HEK293T (cell line): ENCODE measurements at regions not wholly inside any gene's neighbourhood (a gene's known extent, or its start where the extent isn't known, plus 50 kb on each side); places are given as distances from the start of the nearest gene placed in this dataset.

Source experiments
- CTCF ChIA-PET: fragments of 350-600 bp; formaldehyde crosslinking; extraction: SDS; loops from one replicate; lab custom pipeline; 2021; ENCODE audit warnings: antibody characterized with exemption, inconsistent platforms; lab: Yijun Ruan, JAX
- POLR2A ChIA-PET: fragments of 350-600 bp; formaldehyde crosslinking; extraction: SDS; loops from one replicate; lab custom pipeline; 2020; ENCODE audit warnings: antibody characterized with exemption, inconsistent platforms; lab: Yijun Ruan, JAX
- DNase-seq: peaks from one replicate; pipeline ENCODE4 v3.0.0; 2012; ENCODE audit warnings: mixed read lengths; ENCODE audit errors: extremely low spot score
- ARNT ChIP-seq: fragments of 450-650 bp; IDR thresholded peaks from 2 replicates; pipeline ENCODE4 v1.6.1; 2017; ENCODE audit warnings: mild to moderate bottlenecking
- BHLHE40 ChIP-seq: fragments of 450-650 bp; IDR thresholded peaks from 2 replicates; pipeline ENCODE4 v1.6.1; 2016; ENCODE audit warnings: mild to moderate bottlenecking, moderate library complexity, borderline replicate concordance
- CTBP1 ChIP-seq: fragments of 450-650 bp; IDR thresholded peaks from 2 replicates; pipeline ENCODE4 v1.6.1; 2016; ENCODE audit warnings: borderline replicate concordance
- ELF4 ChIP-seq: fragments of 450-650 bp; IDR thresholded peaks from 2 replicates; pipeline ENCODE4 v1.6.1; 2017; ENCODE audit warnings: antibody characterized with exemption
- FOXA1 ChIP-seq: fragments of 450-650 bp; IDR thresholded peaks from 2 replicates; pipeline ENCODE4 v1.6.1; 2016; ENCODE audit warnings: mild to moderate bottlenecking
- FOXK2 ChIP-seq: fragments of 450-650 bp; IDR thresholded peaks from 2 replicates; pipeline ENCODE4 v1.6.1; 2016; ENCODE audit warnings: mild to moderate bottlenecking
- FOXM1 ChIP-seq: fragments of 450-650 bp; IDR thresholded peaks from 2 replicates; pipeline ENCODE4 v1.6.1; 2017; ENCODE audit warnings: mild to moderate bottlenecking, borderline replicate concordance
- HDGF ChIP-seq: fragments of 450-650 bp; IDR thresholded peaks from 2 replicates; pipeline ENCODE4 v1.6.1; 2017; ENCODE audit warnings: antibody characterized with exemption, borderline replicate concordance
- L3MBTL2 ChIP-seq: fragments of 450-650 bp; conservative IDR thresholded peaks from 2 replicates; pipeline ENCODE4 v1.6.1; 2016; ENCODE audit warnings: mild to moderate bottlenecking
- LEF1 ChIP-seq: fragments of 450-650 bp; IDR thresholded peaks from 2 replicates; pipeline ENCODE4 v1.6.1; 2017; ENCODE audit warnings: mild to moderate bottlenecking, borderline replicate concordance
- NFRKB ChIP-seq: fragments of 450-650 bp; IDR thresholded peaks from 2 replicates; pipeline ENCODE4 v1.6.1; 2016; ENCODE audit warnings: mild to moderate bottlenecking, moderate library complexity
- PKNOX1 ChIP-seq: fragments of 450-650 bp; IDR thresholded peaks from 2 replicates; pipeline ENCODE4 v1.6.1; 2016
- SP1 ChIP-seq: fragments of 450-650 bp; IDR thresholded peaks from 2 replicates; pipeline ENCODE4 v1.6.1; 2017
- SUZ12 ChIP-seq: fragments of 450-650 bp; IDR thresholded peaks from 2 replicates; pipeline ENCODE4 v1.6.1; 2016; ENCODE audit warnings: mild to moderate bottlenecking
- TARDBP ChIP-seq: fragments of 450-650 bp; IDR thresholded peaks from 2 replicates; pipeline ENCODE4 v1.6.1; 2016
- ZNF384 ChIP-seq: fragments of 450-650 bp; IDR thresholded peaks from 2 replicates; pipeline ENCODE4 v1.6.1; 2016

- TF ChIP-seq ELF4 (no peak), BHLHE40 (no peak), CTBP1 (no peak), L3MBTL2 (no peak), SUZ12 (no peak)
- DNase-seq, result no peak
- ChIA-PET CTCF (interaction anchor here (0.6 kb wide), 1 partner anchor 60 kb away, joined by 3 read pairs; no protein-coding TSS in a partner anchor), POLR2A (no interaction called here)
Measured at GRCh38 chr16:17647879-17648872, 177.4 kb upstream of the XYLT1 start.

GRCh38 chr16:17643935-17644334 is 173.2 kb upstream of the XYLT1 start:
- ChIA-PET POLR2A (no interaction called here), CTCF (no interaction called here)
- TF ChIP-seq ARNT, result no peak
- TF ChIP-seq SP1, result no peak
- TF ChIP-seq FOXM1, result no peak
- no peak for TF ChIP-seq L3MBTL2
- TF ChIP-seq SUZ12, result no peak
- no peak for TF ChIP-seq PKNOX1
- no peak for TF ChIP-seq HDGF
- TF ChIP-seq FOXA1, result no peak
- no peak for TF ChIP-seq ZNF384
- TF ChIP-seq NFRKB, result no peak
- no peak for TF ChIP-seq FOXK2
- no peak for TF ChIP-seq LEF1
- no peak for DNase-seq

- CTCF ChIA-PET, result no interaction called here
- no peak for DNase-seq
- TF ChIP-seq ZNF384 (no peak), FOXA1 (no peak), BHLHE40 (no peak), FOXK2 (no peak), LEF1 (no peak), PKNOX1 (no peak), HDGF (no peak), SUZ12 (no peak), CTBP1 (no peak), NFRKB (no peak), L3MBTL2 (no peak), TARDBP (no peak), SP1 (no peak)
- POLR2A ChIA-PET, result no interaction called here
Measured at GRCh38 chr16:17641990-17642389, 171.2 kb upstream of the XYLT1 start.

GRCh38 chr16:17638134-17638533 is 167.4 kb upstream of the XYLT1 start:
- CTCF ChIA-PET, result no interaction called here
- TF ChIP-seq BHLHE40 (no peak), LEF1 (no peak), CTBP1 (no peak), PKNOX1 (no peak), NFRKB (no peak)
- POLR2A ChIA-PET, result no interaction called here
- no peak for DNase-seq

GRCh38 chr16:17635183-17635582 is 164.4 kb upstream of the XYLT1 start:
- no peak for DNase-seq
- TF ChIP-seq SUZ12 (no peak), CTBP1 (no peak), BHLHE40 (no peak), FOXM1 (no peak), TARDBP (no peak), LEF1 (no peak), NFRKB (no peak)
- ChIA-PET CTCF (no interaction called here), POLR2A (no interaction called here)

- POLR2A ChIA-PET, result interaction anchor here (0.8 kb wide), 1 partner anchor 27 kb away, joined by 3 read pairs; no protein-coding TSS in a partner anchor
Measured at GRCh38 chr16:17633181-17633951, 162.6 kb upstream of the XYLT1 start.

More at GRCh38 chr16:17633181-17633951, 162.6 kb upstream of the XYLT1 start:
- CTCF ChIA-PET, result no interaction called here
- TF ChIP-seq FOXK2 (no peak), FOXA1 (no peak), TARDBP (no peak), ZNF384 (no peak), ARNT (no peak), SP1 (no peak), BHLHE40 (no peak), NFRKB (no peak), HDGF (no peak), L3MBTL2 (no peak)
- DNase-seq, result no peak
